ENCODE measurements at regions not wholly inside any gene's neighbourhood (a gene's known extent, or its start where the extent isn't known, plus 50 kb on each side); places are given as distances from the start of the nearest gene placed in this dataset.
"Not testable (repeated sequence)": the region's sequence is repeated elsewhere in the genome, so short reads cannot be mapped to it uniquely, and the experiment has no call there.

DNA sequence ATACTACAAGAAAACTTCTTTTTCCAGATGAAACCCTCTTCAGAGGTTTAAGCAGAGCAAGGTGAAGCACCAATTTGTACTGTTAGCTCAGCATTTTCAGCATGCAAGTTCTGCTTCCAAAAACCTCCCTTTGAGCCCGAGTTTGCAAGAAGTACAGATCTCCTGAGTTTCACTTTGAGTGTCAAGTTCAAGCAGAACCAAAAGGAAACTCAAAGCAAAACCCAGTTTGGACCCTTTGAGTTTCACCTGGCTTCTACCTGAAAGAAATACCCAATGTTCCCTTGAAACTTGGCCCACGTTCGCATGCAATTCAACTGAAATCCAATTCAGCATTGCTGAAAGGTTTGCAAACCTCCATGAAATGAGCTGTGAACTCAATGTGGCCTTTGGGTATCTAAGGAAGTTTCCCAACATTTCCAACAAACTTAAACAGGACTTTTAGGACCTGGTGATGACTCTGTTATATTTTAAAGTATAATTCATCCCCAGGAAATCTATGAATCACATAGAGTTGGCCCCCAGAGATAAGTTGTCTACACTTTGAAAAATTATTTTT, 62.9 kb upstream of the HBS1L start:
- CTCF ChIA-PET = interaction anchor here (0.9 to 2.6 kb wide), 5 partner anchors 8 to 29 kb away, joined by 3 to 12 read pairs (median 4); no protein-coding TSS in a partner anchor
- POLR2A ChIA-PET = no interaction called here
- no peak for DNase-seq (ENCODE audit: extremely low spot score)
- TF ChIP-seq, protein P1, sequence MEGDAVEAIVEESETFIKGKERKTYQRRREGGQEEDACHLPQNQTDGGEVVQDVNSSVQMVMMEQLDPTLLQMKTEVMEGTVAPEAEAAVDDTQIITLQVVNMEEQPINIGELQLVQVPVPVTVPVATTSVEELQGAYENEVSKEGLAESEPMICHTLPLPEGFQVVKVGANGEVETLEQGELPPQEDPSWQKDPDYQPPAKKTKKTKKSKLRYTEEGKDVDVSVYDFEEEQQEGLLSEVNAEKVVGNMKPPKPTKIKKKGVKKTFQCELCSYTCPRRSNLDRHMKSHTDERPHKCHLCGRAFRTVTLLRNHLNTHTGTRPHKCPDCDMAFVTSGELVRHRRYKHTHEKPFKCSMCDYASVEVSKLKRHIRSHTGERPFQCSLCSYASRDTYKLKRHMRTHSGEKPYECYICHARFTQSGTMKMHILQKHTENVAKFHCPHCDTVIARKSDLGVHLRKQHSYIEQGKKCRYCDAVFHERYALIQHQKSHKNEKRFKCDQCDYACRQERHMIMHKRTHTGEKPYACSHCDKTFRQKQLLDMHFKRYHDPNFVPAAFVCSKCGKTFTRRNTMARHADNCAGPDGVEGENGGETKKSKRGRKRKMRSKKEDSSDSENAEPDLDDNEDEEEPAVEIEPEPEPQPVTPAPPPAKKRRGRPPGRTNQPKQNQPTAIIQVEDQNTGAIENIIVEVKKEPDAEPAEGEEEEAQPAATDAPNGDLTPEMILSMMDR (IDR thresholded peaks at IDR 0.05; ENCODE audit: control extremely low read depth, extremely low read depth, low read depth, missing control alignments) = no peak

DNA sequence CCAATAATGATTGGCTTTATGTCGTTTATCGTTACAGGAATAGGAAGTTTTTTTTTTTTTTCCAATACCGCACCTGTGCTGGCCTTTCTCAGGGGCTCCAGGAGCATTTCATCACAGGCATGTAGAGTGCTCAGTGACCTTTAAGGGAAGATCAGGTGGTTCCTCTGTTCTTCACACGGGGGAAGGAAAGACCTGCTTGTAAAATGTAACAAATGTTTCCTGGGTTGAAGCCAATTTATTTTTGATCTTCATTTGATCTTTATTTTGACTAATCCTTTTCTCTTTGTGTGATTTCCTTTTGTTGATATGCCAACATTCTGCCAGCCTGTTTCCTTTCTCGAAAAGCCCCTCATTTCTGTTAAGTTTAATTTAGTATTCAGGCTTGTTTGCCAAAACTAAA, 61.9 kb upstream of the HBS1L start:
- DNase-seq (ENCODE audit: extremely low spot score) = no peak
- TF ChIP-seq, protein P1 (IDR thresholded peaks at IDR 0.05; ENCODE audit: control extremely low read depth, extremely low read depth, low read depth, missing control alignments) = no peak
- POLR2A ChIA-PET = no interaction called here
- CTCF ChIA-PET = interaction anchor here (1.1 to 1.2 kb wide), 2 partner anchors 46 to 51 kb away, joined by 3 read pairs; no protein-coding TSS in a partner anchor

DNA sequence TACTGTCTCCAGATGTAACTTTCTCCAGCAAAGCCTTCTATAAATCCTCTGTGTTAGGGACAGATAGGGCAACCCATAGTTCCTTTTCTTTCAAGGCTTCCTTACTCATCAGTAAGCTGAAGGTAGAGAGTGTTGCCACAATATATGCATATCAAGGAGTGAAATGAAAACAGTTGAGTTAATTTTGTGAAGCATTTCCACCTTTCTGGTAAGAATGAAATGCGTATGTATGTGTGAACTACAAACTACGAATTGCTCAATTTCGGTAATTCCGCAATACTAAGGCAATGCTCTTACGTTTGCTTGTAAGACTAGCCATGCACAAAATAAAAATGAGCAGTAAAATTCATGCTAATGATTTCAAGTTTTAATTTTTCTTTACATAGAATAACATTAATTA, 61.2 kb upstream of the HBS1L start:
- POLR2A ChIA-PET = no interaction called here
- CTCF ChIA-PET = interaction anchor here (0.6 to 2.2 kb wide), 5 partner anchors 11 to 65 kb away, joined by 3 to 10 read pairs (median 3); partner anchors contain the start of gene MYB
- no peak for DNase-seq (ENCODE audit: extremely low spot score)
- TF ChIP-seq, protein P1 (IDR thresholded peaks at IDR 0.05; ENCODE audit: control extremely low read depth, extremely low read depth, low read depth, missing control alignments) = no peak

DNA sequence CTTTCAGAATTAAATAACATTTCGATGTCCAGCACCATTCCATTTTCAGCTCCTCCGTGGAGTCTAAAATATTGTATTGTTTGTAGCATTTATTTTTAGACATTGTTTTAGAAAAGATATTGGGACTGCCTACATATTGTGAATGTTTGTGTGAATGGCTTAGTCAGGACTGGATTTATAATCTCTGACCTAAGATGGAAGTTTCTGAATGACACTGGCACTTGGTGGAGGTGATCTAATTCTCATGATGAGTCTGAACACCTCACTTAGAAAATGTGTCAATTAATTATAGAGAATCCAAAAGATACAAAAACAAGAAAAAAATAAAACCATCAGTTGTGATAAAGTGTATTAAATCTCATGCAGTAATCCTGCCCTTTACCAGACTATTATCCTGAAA, 60.8 kb upstream of the HBS1L start:
- DNase-seq (ENCODE audit: extremely low spot score) = no peak
- ChIA-PET POLR2A (no interaction called here), CTCF (interaction anchor here (0.9 to 2.2 kb wide), 7 partner anchors 23 to 329 kb away, joined by 3 to 10 read pairs (median 3); partner anchors contain the start of gene MYB)
- TF ChIP-seq, protein P1 (IDR thresholded peaks at IDR 0.05; ENCODE audit: control extremely low read depth, extremely low read depth, low read depth, missing control alignments) = no peak

DNA sequence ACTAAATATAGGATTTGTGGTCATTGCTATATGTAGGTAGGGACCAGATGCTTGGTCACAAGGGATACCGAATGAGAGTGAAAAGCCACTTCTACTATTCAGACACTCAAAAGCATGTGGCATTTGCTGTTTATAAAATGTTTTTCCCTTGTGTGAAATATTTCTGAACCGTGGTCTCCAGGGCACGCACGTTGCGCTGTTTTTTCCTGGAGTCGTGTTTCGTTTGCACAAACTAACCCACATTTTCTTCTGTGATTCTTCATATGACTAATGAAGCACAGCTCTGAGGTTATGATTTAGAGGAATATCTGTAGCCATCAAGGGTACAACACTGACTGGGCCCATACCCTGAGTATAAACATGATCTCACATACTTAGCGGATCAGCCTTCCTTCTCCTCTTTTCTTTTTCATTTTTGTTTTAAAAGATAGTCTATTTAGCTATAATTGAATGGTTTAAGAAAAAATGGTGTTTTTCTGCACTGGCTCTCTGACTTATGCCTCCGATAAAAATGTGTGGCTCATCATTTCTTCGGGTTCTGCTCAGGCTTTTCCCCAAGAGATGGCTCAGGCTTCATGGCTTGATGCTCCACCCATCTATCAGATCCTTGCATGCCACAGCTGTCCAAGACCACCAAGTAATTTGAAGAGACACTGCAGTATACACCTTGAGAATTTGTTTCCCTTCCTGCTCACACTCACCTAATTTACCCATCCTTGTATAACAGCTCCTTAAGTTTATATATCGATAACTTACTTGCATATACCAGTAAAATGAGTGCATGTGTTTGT, 59.9 kb upstream of the HBS1L start:
- POLR2A ChIA-PET = interaction anchor here (0.7 kb wide), 1 partner anchor 29 kb away, joined by 3 read pairs; no protein-coding TSS in a partner anchor
- CTCF ChIA-PET = interaction anchor here (0.8 to 2.2 kb wide), 8 partner anchors 11 to 330 kb away, joined by 3 to 10 read pairs (median 3); no protein-coding TSS in a partner anchor
- DNase-seq (ENCODE audit: extremely low spot score) = peak; percentile 11
- TF ChIP-seq, protein P1 (IDR thresholded peaks at IDR 0.05; ENCODE audit: control extremely low read depth, extremely low read depth, low read depth, missing control alignments) = no peak

DNA sequence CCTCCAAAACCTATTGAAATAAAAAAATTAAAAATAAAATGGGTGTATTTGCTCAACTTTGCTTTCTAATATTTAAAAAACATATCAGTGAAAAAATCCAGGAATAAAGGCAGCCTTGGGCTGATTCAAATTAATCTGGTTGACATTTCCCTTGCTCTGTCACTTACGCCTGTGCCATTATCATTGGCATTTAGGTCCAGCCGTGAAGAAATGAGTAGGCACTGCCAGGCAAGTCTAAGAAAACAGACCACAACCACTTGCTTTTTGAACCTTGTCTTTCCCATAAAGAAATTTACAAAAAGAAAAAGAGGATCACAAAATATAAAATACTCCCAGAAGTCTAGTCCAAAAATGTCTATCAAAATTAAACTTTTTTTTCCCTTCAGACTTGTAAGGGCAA, 59.2 kb upstream of the HBS1L start:
- no peak for DNase-seq (ENCODE audit: extremely low spot score)
- TF ChIP-seq, protein P1 (IDR thresholded peaks at IDR 0.05; ENCODE audit: control extremely low read depth, extremely low read depth, low read depth, missing control alignments) = no peak
- ChIA-PET POLR2A (no interaction called here), CTCF (interaction anchor here (0.8 to 1.4 kb wide), 4 partner anchors 12 to 67 kb away, joined by 3 read pairs; no protein-coding TSS in a partner anchor)

DNA sequence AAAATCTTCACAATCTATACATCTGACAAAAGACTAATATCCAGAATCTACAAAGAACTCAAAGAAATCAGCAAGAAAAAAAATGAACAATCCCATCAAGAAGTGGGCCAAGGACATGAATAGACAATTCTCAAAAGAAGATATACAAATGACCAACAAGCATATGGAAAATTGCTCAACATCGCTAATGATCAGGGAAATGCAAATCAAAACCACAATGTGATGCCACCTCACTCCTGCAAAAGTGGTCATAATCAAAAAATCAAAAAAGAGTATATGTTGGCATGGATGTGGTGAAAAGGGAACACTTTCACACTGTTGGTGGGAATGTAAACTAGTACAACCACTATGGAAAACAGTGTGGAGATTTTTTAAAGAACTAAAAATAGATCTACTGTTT, 58.3 kb upstream of the HBS1L start:
- CTCF ChIA-PET; POLR2A ChIA-PET; DNase-seq (ENCODE audit: extremely low spot score): not testable (repeated sequence)

DNA sequence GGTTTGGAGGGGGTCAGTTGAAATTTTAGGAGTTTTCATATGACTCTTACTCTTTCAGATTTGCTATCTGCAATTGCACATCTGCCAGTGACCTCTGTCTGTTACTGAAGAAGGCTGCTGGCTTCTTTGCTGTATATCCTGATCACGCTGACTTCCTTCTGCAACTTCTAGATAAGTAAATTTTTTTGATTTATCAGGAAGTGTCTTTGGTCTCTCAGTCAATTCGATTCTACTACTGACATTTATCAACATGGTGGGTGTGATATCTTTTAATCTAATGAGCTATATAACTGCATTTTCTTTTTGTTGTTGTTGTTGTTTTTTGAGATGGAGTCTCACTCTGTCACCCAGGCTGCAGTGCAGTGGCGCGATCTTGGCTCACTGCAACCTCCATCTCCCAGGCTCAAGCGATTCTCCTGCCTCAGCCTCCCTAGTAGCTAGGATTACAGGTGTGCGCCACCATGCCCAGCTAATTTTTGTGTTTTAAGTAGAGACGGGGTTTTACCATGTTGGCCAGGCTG, 55.7 kb upstream of the HBS1L start:
- CTCF ChIA-PET = interaction anchor here (1.3 kb wide), 1 partner anchor 9 kb away, joined by 3 read pairs; no protein-coding TSS in a partner anchor
- POLR2A ChIA-PET; DNase-seq (ENCODE audit: extremely low spot score): not testable (repeated sequence)

Data from GM10248 (cell line).